Activated naive CD8-positive, alpha-beta T cell treated with anti-CD3 and anti-CD28 coated beads, Interleukin-2, amount 50 U/mL, for 24 hours (primary cell): ENCODE measurements at regions not wholly inside any gene's neighbourhood (a gene's known extent, or its start where the extent isn't known, plus 50 kb on each side); places are given as distances from the start of the nearest gene placed in this dataset.

ENCODE experiments used
- ATAC-seq: fragments of 150-1000 bp; cut with Tn5 transposase; one replicate; pipeline ENCODE4 v1.10.0; 2021
- DNase-seq: peaks from one replicate; pipeline ENCODE4 v3.0.0; 2021
- H3K27ac Mint-ChIP-seq: one replicate; pipeline ENCODE4 v1.8.0; 2021; ENCODE audit warnings: mild to moderate bottlenecking, mixed read lengths
- H3K27me3 Mint-ChIP-seq: one replicate; pipeline ENCODE4 v1.8.0; 2021; ENCODE audit warnings: mixed read lengths
- H3K36me3 Mint-ChIP-seq: one replicate; pipeline ENCODE4 v1.8.0; 2021; ENCODE audit warnings: low read depth, mixed read lengths
- H3K4me1 Mint-ChIP-seq: one replicate; pipeline ENCODE4 v1.8.0; 2021; ENCODE audit warnings: mixed read lengths
- H3K4me3 Mint-ChIP-seq: one replicate; pipeline ENCODE4 v1.8.0; 2021; ENCODE audit warnings: mild to moderate bottlenecking, moderate library complexity, mixed read lengths
- H3K9me3 Mint-ChIP-seq: one replicate; pipeline ENCODE4 v1.8.0; 2021; ENCODE audit warnings: mixed read lengths

- H3K27ac Mint-ChIP-seq, result no peak overlapping the region
- no peaks in the 10 kb centered on the region for H3K4me1 Mint-ChIP-seq
- ATAC-seq (no peak), DNase-seq (no peak)
- no peak overlapping the region for H3K4me3 Mint-ChIP-seq
- H3K9me3 Mint-ChIP-seq, result peaks cover 12% of the 10 kb centered on the region
- no peaks in the 10 kb centered on the region for H3K36me3 Mint-ChIP-seq
- no peaks in the 10 kb centered on the region for H3K27me3 Mint-ChIP-seq
Observed at GRCh38 chr4:45078201-45078600, 351.8 kb upstream of the GNPDA2 start.

- peaks cover 10% of the 10 kb centered on the region for H3K9me3 Mint-ChIP-seq
Observed at GRCh38 chr4:45072981-45073380, 346.6 kb upstream of the GNPDA2 start.

GRCh38 chr4:45064741-45065140 is 338.4 kb upstream of the GNPDA2 start:
- Mint-ChIP-seq H3K4me3 (no peak overlapping the region), H3K27ac (no peak overlapping the region), H3K9me3 (peaks cover 17% of the 10 kb centered on the region), H3K4me1 (no peaks in the 10 kb centered on the region), H3K36me3 (no peaks in the 10 kb centered on the region), H3K27me3 (no peaks in the 10 kb centered on the region)
- ATAC-seq (no peak), DNase-seq (no peak)

More at GRCh38 chr4:45072981-45073380, 346.6 kb upstream of the GNPDA2 start:
- Mint-ChIP-seq H3K36me3 (no peaks in the 10 kb centered on the region), H3K27ac (no peak overlapping the region), H3K27me3 (no peaks in the 10 kb centered on the region), H3K4me1 (no peaks in the 10 kb centered on the region), H3K4me3 (no peak overlapping the region)
- no peak for DNase-seq
- no peak for ATAC-seq

- DNase-seq (no peak), ATAC-seq (no peak)
- Mint-ChIP-seq H3K27me3 (no peaks in the 10 kb centered on the region), H3K9me3 (peaks cover 12% of the 10 kb centered on the region), H3K27ac (no peak overlapping the region), H3K36me3 (no peaks in the 10 kb centered on the region), H3K4me3 (no peak overlapping the region), H3K4me1 (no peaks in the 10 kb centered on the region)
Observed at GRCh38 chr4:45063696-45064095, 337.3 kb upstream of the GNPDA2 start.

GRCh38 chr4:45062935-45063545 is 336.7 kb upstream of the GNPDA2 start:
- peaks cover 15% of the 10 kb centered on the region for H3K9me3 Mint-ChIP-seq
- H3K4me3 Mint-ChIP-seq, result no peak overlapping the region
- no peak overlapping the region for H3K27ac Mint-ChIP-seq
- no peaks in the 10 kb centered on the region for H3K4me1 Mint-ChIP-seq
- no peaks in the 10 kb centered on the region for H3K36me3 Mint-ChIP-seq
- no peaks in the 10 kb centered on the region for H3K27me3 Mint-ChIP-seq
- DNase-seq (no peak), ATAC-seq (no peak)

- peaks cover 8% of the 10 kb centered on the region for H3K9me3 Mint-ChIP-seq
- no peak for ATAC-seq
- H3K4me3 Mint-ChIP-seq, result no peak overlapping the region
- no peaks in the 10 kb centered on the region for H3K36me3 Mint-ChIP-seq
- no peak overlapping the region for H3K27ac Mint-ChIP-seq
- H3K27me3 Mint-ChIP-seq, result no peaks in the 10 kb centered on the region
- no peak for DNase-seq
- no peaks in the 10 kb centered on the region for H3K4me1 Mint-ChIP-seq
Observed at GRCh38 chr4:45043911-45044310, 317.6 kb upstream of the GNPDA2 start.

GRCh38 chr4:45036677-45037076 is 310.3 kb upstream of the GNPDA2 start:
- Mint-ChIP-seq H3K9me3 (peaks cover 3% of the 10 kb centered on the region), H3K4me3 (no peak overlapping the region), H3K4me1 (no peaks in the 10 kb centered on the region), H3K36me3 (no peaks in the 10 kb centered on the region), H3K27me3 (no peaks in the 10 kb centered on the region), H3K27ac (no peak overlapping the region)
- ATAC-seq (no peak), DNase-seq (no peak)

GRCh38 chr4:45033676-45034419 is 307.5 kb upstream of the GNPDA2 start:
- peaks cover 6% of the 10 kb centered on the region for H3K9me3 Mint-ChIP-seq
- H3K4me1 Mint-ChIP-seq, result no peaks in the 10 kb centered on the region
- ATAC-seq (no peak), DNase-seq (no peak)
- H3K36me3 Mint-ChIP-seq, result no peaks in the 10 kb centered on the region
- H3K4me3 Mint-ChIP-seq, result no peak overlapping the region
- H3K27ac Mint-ChIP-seq, result no peak overlapping the region
- H3K27me3 Mint-ChIP-seq, result no peaks in the 10 kb centered on the region

GRCh38 chr4:45030059-45030458 is 303.7 kb upstream of the GNPDA2 start:
- H3K27ac Mint-ChIP-seq, result no peak overlapping the region
- ATAC-seq (no peak), DNase-seq (no peak)
- no peaks in the 10 kb centered on the region for H3K36me3 Mint-ChIP-seq
- H3K4me3 Mint-ChIP-seq, result no peak overlapping the region
- H3K4me1 Mint-ChIP-seq, result no peaks in the 10 kb centered on the region
- no peaks in the 10 kb centered on the region for H3K27me3 Mint-ChIP-seq
- H3K9me3 Mint-ChIP-seq, result peaks cover 10% of the 10 kb centered on the region

- Mint-ChIP-seq H3K27ac (no peak overlapping the region), H3K27me3 (no peaks in the 10 kb centered on the region), H3K4me1 (no peaks in the 10 kb centered on the region), H3K4me3 (no peak overlapping the region), H3K9me3 (peaks cover 7% of the 10 kb centered on the region), H3K36me3 (no peaks in the 10 kb centered on the region)
- DNase-seq, result no peak
- no peak for ATAC-seq
Observed at GRCh38 chr4:45007508-45007907, 281.2 kb upstream of the GNPDA2 start.

GRCh38 chr4:45006078-45006477 is 279.7 kb upstream of the GNPDA2 start:
- no peaks in the 10 kb centered on the region for H3K4me1 Mint-ChIP-seq
- no peak overlapping the region for H3K4me3 Mint-ChIP-seq
- no peaks in the 10 kb centered on the region for H3K27me3 Mint-ChIP-seq
- DNase-seq, result no peak
- no peak overlapping the region for H3K27ac Mint-ChIP-seq
- ATAC-seq, result no peak
- H3K36me3 Mint-ChIP-seq, result no peaks in the 10 kb centered on the region
- peaks cover 7% of the 10 kb centered on the region for H3K9me3 Mint-ChIP-seq

- no peaks in the 10 kb centered on the region for H3K36me3 Mint-ChIP-seq
- no peaks in the 10 kb centered on the region for H3K4me1 Mint-ChIP-seq
- H3K9me3 Mint-ChIP-seq, result peaks cover 7% of the 10 kb centered on the region
- H3K27ac Mint-ChIP-seq, result no peak overlapping the region
- no peak overlapping the region for H3K4me3 Mint-ChIP-seq
- ATAC-seq (no peak), DNase-seq (no peak)
- no peaks in the 10 kb centered on the region for H3K27me3 Mint-ChIP-seq
Observed at GRCh38 chr4:45004847-45005565, 278.6 kb upstream of the GNPDA2 start.

GRCh38 chr4:45004326-45004725 is 278.0 kb upstream of the GNPDA2 start:
- no peak for ATAC-seq
- Mint-ChIP-seq H3K27ac (no peak overlapping the region), H3K27me3 (no peaks in the 10 kb centered on the region), H3K36me3 (no peaks in the 10 kb centered on the region), H3K9me3 (peaks cover 7% of the 10 kb centered on the region), H3K4me1 (no peaks in the 10 kb centered on the region), H3K4me3 (no peak overlapping the region)
- DNase-seq, result no peak

GRCh38 chr4:44996276-44996845 is 270.0 kb upstream of the GNPDA2 start:
- H3K4me3 Mint-ChIP-seq, result no peak overlapping the region
- H3K36me3 Mint-ChIP-seq, result no peaks in the 10 kb centered on the region
- DNase-seq, result no peak
- H3K27ac Mint-ChIP-seq, result no peak overlapping the region
- no peaks in the 10 kb centered on the region for H3K4me1 Mint-ChIP-seq
- H3K9me3 Mint-ChIP-seq, result peaks cover 4% of the 10 kb centered on the region
- no peak for ATAC-seq
- no peaks in the 10 kb centered on the region for H3K27me3 Mint-ChIP-seq

- no peaks in the 10 kb centered on the region for H3K4me1 Mint-ChIP-seq
- H3K27me3 Mint-ChIP-seq, result no peaks in the 10 kb centered on the region
- DNase-seq (no peak), ATAC-seq (no peak)
- H3K27ac Mint-ChIP-seq, result no peak overlapping the region
- peaks cover 4% of the 10 kb centered on the region for H3K9me3 Mint-ChIP-seq
- H3K4me3 Mint-ChIP-seq, result no peak overlapping the region
- H3K36me3 Mint-ChIP-seq, result no peaks in the 10 kb centered on the region
Observed at GRCh38 chr4:44988011-44988410, 261.7 kb upstream of the GNPDA2 start.
